ENCODE measurements at regions not wholly inside any gene's neighbourhood (a gene's known extent, or its start where the extent isn't known, plus 50 kb on each side); places are given as distances from the start of the nearest gene placed in this dataset.

DNA sequence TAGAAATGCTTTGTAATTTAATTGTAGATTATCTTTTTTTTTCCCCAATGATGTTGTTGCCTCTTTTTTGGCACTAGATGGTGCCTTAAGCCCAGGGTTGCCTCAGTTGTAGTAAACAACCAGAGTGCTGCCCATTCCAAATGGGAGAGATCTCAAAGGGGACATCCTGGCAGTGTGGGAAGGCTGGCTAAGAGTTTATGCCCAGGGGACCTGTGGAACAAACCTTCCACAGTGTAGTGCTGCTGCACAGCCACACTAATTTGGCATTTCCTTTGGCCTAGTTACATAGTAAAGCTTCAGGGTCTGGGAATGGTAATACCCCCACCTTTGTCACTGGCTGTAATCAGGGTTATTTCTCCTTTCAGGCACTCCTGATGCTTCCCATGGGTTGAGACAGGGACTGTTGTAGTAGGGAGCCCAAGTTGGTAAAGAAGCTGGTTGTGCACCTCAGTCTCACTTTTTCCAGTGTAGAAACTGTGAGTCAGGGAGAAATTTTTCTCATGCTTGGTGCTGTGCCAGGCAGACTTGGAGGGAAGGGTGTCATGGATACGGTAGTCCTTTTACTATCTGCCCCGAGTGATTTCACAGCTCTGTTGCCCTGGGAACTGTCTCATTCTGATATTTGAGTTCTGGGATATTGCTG is 177.8 kb upstream of the ECI2 start:
- DNase-seq: no peak

GRCh38 chr6:4311976-4312860 is 176.8 kb upstream of the ECI2 start:
- DNase-seq: no peak

DNA sequence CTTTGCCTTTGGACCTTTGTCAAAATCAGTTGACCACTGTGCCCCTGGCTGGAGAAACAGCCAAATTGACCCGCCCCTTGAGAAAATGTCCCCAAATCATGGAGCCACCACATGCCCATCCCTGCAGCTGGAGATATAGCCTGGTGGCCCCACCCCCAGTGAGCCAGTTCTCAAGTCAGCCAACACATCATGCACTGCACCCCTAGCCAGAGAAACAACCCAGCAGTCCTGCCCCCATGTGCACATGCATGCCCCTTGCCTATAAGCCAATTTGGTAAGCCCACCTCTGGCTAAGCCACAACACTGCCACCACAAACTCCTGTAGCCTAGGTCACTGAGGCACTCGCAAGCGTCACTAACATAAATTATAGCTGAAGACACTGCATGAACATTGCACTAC is 174.2 kb upstream of the ECI2 start:
- DNase-seq: no peak

DNA sequence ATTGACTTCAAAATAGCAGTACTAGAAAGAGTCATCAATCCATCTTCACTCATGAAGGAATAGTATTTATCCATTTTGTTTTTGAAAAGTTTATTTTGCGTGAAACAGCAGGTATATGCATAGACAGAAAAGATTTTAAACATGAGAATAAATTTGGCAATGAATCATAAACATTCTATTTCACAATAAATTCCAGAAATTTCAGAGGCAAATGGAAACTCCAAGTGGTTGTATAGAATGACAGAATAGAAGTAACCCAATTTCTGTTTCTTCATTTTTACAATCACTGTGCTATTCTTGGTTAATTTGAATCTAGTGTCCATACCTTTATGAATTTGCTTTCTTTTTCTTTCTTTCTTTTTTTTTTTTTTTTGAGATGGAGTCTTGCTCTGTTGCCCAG is 173.0 kb upstream of the ECI2 start:
- DNase-seq: no peak

GRCh38 chr6:4304927-4305455 is 169.6 kb upstream of the ECI2 start:
- no peak for DNase-seq

DNA sequence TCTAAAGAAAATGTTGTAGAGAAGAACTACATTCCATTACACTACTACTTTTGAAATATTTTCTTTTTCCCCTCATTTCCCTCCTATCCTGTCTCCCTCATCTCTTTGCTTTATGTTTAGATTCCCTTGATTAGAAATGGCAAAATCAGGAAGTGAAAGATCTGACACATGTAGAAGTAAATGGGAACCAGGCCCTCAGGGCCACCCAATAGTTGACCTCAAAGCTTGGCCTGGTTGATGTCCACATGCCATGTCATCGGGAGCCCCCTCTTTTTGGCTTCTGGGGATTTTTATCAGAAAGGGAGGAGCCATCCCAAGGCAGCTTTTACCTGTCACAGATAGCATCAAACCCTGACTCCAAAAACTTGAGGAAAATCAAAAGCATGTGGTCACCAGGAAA is 168.3 kb upstream of the ECI2 start:
- DNase-seq: no peak

DNA sequence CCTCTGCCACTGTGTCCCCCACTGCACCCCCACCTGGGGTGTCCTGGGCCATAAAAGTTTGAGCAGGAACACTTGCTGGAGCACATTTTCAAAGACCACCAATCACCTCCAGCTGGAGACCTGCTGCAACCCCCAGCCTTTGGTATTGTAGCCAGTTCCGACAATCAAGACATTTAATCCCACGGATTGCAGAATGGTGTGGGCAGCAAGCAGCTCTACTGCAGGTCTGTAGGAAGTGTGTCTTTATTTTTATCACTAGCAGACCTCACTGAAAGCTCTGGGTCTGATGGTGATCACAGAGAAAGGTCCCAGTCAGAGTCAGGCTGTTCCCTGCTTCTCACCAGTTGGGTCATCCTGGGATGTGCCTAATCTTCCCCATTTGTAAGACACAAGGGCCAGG is 167.1 kb upstream of the ECI2 start:
- DNase-seq: no peak

DNA sequence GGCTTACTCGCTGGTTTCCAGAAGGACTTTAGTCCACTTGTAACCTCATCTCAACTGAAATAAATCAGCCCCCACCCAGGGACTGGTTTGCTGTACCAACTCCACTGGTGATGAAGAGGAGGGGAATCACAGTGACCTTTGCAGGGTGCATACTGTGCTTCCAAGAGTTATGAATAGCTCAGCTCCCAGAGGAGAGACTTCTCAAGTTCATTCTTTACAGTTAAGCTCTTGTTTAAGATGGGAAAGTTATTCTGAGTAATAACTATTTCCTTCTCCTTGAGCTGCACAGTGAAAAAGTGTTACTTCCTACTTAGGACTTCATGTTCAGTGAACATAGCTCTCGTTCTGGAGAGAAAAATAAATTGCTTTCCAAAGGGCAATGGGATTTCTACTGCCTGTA is 166.5 kb upstream of the ECI2 start:
- DNase-seq: no peak

- DNase-seq: no peak
These were observed 165.5 kb upstream of the ECI2 start for GRCh38 chr6:4300917-4301316.

- DNase-seq: no peak
These were observed 164.1 kb upstream of the ECI2 start for GRCh38 chr6:4299476-4299875.

DNA sequence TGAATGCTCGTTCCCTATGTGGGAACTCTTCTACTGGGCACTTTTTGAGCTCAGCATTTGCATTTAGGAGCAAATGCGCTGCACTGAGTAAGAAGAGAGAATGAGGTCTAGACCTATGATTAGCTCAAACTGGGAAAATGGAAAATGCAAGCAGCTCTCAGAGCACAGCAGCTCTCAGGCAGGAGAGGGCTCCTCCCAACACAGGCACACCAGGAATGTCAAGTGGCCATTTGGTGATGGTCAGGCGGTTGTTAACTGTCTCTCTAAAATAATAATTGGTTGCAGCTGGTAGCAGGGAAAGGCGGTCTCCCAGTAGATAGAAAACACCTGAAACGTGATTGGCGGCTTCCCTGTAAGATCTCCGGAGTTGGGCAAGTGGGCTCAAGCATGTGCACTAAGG is 162.0 kb upstream of the ECI2 start:
- DNase-seq: no peak

GRCh38 chr6:4296552-4296951 is 161.2 kb upstream of the ECI2 start:
- DNase-seq: no peak

- no peak for DNase-seq
These were observed 160.4 kb upstream of the ECI2 start for GRCh38 chr6:4295783-4296155.

GRCh38 chr6:4295058-4295782 is 159.8 kb upstream of the ECI2 start:
- no peak for DNase-seq

- no peak for DNase-seq
These were observed 159.3 kb upstream of the ECI2 start for GRCh38 chr6:4294636-4295035.

DNA sequence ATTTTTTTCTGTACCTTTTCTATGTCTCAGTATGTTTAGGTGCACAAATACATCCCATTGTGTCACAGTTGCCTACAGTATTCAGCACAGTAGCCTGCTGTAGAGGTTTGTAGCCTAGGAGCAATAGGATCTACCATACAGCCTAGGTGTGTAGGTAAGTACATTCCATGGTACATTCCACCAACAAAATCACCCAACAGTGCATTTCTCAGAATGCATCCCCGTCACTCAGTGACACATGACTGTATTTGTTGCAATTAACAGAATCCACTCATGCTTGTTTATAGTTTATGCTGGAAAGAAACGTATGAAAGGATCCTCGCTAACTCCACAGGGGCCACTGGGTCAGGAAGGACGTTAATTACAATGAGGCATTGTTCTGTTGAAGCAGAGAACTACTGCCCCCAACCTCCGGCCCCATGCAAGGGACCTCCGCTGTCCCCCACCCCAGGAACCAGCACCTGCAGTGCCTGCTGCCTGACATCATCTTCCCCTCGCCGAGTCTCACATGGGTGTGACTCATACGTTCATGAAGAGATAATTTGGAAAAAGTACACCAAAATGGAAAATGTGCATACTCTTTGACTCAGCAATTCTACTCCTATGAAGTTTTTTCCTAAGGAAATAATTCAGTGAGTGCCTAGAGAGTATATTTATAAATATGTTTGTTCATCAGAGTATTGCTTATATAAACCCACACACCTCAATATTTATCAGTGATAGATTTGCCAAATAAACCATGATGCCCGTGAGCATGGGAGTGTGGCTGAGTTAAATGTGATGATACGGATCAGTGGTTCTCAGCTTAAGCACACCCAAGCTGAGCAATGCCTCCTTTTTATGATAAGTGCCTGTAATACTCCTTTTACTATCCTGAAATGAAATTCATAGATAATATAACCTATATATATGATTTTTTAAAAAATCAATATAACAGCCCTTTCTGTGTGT is 156.4 kb upstream of the ECI2 start:
- DNase-seq: no peak

DNA sequence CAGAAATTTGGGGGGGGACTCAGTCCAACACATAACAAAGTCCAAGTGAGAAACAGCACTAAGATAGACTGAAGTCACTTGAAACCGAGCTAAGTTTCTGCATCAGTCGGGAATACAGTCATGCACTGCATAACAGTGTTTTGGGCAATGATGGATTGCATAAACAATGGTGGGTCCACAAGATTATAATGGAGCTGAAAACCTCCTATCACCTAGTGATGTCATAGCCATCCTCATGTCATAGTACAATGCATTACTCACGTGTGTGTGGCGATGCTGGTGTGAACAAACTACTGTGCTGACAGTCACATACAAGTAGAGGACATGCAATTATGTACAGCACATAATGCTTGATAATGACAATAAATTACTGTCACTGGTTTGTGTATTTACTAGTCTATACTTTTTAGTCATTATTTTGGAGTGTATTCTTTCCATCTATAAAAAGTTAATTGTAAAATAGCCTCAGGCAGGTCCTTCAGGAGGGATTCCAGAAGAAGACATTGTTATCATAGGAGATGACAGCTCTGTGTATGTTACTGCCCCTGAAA is 154.5 kb upstream of the ECI2 start:
- DNase-seq: no peak

GRCh38 chr6:4287811-4288244 is 152.5 kb upstream of the ECI2 start:
- DNase-seq: no peak

DNA sequence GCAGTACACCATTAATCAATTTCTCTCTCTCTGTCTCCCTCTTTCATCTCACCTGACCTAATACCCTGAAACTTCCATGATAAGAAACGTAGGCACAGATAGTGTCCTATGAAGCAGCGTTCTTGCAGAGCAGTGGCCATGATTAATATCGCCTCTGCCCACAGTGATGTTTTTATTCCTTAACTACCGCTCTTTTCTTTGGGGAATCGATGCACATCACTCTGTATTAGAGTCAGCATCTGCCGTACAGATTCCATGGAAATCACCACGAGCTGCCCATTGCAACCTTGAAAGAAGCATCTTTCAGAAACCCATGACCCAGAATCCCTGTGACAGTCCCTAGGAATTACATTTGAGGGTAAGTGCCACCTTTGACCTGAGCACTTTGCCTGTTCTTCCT is 152.0 kb upstream of the ECI2 start:
- DNase-seq: no peak

GRCh38 chr6:4282926-4283325 is 147.6 kb upstream of the ECI2 start:
- no peak for DNase-seq

DNA sequence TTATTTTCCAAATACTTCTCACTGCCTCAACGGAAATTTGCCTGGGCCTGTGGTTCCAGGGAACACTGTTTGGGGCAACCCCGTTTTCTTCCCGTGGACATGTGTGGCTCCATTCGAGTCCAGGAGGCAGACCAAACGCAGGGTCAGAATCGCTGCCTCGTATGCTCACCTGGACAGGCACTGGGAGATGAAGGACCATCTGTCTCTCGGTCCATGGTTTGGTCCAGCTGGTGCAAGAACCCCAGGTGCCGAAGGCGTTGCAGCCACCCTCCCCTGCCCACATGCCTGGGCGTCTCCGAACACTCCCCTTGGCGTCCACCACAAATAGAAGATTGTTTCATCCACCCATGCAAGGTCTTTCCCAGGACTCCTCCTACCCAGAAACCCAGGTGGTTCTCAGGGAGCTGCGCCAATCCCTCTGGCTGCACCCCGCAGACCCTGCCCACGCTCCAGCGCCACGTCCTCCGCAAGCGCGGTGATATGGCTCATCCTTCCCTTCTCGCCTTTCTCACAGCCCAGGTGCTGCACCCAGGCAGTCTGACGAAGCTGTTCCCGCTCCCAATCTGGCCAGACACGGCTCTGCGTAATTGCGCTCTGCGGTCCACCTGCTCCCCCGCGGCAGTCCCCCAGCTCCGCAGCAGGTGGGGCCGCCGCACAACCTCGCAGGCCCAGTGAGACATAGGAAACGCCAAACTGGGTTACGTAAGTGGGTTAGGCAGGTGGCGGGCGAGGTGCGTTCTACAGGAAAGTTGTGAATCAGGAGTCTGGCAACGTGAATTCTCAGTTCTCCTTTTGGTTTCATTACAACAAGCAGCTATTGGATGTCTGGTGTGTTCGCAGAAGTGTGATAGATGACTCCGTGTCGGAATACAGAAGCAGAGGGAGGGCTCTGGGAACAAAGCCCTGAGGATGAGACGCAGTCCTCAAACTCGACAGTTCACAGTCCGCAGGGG is 146.2 kb upstream of the ECI2 start:
- peak; percentile 41 for DNase-seq

Measured in NCI-H1436 treated with DMSO at 0.1 percent for 48 hours (cell line).